ENCODE measurements at regions not wholly inside any gene's neighbourhood (a gene's known extent, or its start where the extent isn't known, plus 50 kb on each side); places are given as distances from the start of the nearest gene placed in this dataset.
A peak's percentile ranks its signal among the peaks of the same experiment; 100 is the strongest.

DNA sequence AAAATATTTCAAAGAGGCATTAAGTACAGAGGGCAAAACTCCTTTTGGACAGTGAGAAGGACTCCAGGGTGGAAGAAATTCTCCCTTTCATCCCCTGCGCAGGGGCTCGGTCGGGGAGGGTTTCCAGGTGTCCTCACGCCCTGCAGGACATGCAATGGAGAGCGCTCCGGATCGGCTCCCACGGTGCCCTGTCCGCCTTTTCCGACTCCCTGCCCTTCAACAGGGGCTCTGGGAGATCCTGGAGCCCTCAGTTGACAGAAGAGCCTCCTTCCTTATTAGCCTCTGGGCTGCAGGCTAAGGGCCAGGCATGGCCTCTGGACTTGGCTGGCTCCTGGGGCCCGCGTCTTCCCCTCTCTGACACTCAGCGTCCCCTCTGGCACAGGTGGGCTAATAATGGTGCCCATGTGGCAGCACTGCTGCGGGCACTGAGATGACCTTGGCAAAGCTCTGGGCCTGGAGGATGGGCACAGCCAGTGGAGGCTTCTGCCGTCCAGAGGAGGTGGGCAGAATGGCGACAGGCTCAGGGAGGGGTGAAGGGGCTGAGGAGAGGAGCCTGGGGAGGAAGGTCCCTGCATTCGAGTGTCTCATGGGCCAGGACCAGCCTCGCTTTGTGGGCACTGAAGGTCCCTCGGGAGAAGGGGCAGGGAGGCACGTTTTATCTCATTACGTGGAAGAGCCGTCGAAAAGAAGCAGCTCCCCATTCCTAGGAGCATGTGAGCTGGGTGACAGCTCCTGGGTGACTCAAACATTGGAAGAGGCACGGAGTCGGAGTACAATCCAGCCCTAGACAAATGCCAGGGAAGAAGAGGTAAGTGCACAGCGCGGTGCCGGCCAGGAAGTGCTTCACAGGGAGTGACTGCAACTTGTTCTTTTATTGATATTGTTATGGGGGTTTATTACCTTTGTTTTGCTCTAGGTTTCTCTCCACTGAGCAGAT lies 161.7 kb downstream of the IRF8 start:
- Mint-ChIP-seq H3K27ac (no peak overlapping the region), H3K36me3 (ENCODE audit: low read depth) (no peaks in the 10 kb centered on the region), H3K4me1 (no peaks in the 10 kb centered on the region), H3K27me3 (ENCODE audit: insufficient read depth) (peaks cover 29% of the 10 kb centered on the region), H3K9me3 (no peaks in the 10 kb centered on the region), H3K4me3 (no peak overlapping the region)
- H3K4me3 ChIP-seq (ENCODE audit: low read length), result no peak overlapping the region
- 90 to 92% methylated on average over 23 to 28 of the region's 28 CpGs for WGBS, 2 experiments (ENCODE audit: insufficient coverage in 1 of 2, insufficient read length in 1 of 2)
- no peaks in the 10 kb centered on the region for H3K36me3 ChIP-seq (ENCODE audit: control insufficient read depth, insufficient read depth, low read length)
- no peak overlapping the region for H3K9ac ChIP-seq (ENCODE audit: extremely low read depth, low read length, poor library complexity, severe bottlenecking)
- TF ChIP-seq, protein P1, sequence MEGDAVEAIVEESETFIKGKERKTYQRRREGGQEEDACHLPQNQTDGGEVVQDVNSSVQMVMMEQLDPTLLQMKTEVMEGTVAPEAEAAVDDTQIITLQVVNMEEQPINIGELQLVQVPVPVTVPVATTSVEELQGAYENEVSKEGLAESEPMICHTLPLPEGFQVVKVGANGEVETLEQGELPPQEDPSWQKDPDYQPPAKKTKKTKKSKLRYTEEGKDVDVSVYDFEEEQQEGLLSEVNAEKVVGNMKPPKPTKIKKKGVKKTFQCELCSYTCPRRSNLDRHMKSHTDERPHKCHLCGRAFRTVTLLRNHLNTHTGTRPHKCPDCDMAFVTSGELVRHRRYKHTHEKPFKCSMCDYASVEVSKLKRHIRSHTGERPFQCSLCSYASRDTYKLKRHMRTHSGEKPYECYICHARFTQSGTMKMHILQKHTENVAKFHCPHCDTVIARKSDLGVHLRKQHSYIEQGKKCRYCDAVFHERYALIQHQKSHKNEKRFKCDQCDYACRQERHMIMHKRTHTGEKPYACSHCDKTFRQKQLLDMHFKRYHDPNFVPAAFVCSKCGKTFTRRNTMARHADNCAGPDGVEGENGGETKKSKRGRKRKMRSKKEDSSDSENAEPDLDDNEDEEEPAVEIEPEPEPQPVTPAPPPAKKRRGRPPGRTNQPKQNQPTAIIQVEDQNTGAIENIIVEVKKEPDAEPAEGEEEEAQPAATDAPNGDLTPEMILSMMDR (conservative IDR thresholded peaks at IDR 0.05), result no peak
- no peaks in the 10 kb centered on the region for H3K9me3 ChIP-seq (ENCODE audit: control insufficient read depth, low read length)
- DNase-seq, result peak; percentile 32
- no peaks in the 10 kb centered on the region for H3K4me1 ChIP-seq (ENCODE audit: control insufficient read depth, insufficient read depth, low read length)
- no peak overlapping the region for H3K27ac ChIP-seq (ENCODE audit: low read depth, low read length)
- H3K27me3 ChIP-seq (ENCODE audit: control insufficient read depth, insufficient read depth, low read length, poor library complexity, severe bottlenecking), result no peaks in the 10 kb centered on the region

DNA sequence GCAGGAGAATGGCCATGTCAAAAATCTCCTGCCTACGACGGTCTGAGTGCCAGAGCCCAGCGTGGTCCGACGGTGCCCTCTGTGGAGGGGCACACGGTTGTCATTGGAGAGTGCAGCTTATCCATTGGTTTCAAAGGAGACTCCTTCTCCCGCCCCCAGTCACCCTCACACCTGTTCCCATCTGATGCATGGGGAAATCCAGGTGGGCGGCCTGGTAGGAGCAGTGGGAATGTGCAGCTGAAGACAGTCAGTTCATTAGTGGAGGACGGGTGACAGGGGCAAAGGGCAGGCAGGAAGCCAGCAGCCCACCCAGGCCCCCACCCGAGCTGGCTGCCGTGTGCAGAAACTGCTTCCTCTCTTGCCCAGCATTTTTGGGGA lies 162.3 kb downstream of the IRF8 start:
- Mint-ChIP-seq H3K27me3 (ENCODE audit: insufficient read depth) (peaks cover 29% of the 10 kb centered on the region), H3K4me3 (no peak overlapping the region), H3K4me1 (no peaks in the 10 kb centered on the region), H3K36me3 (ENCODE audit: low read depth) (no peaks in the 10 kb centered on the region), H3K9me3 (no peaks in the 10 kb centered on the region), H3K27ac (no peak overlapping the region)
- H3K27me3 ChIP-seq (ENCODE audit: control insufficient read depth, insufficient read depth, low read length, poor library complexity, severe bottlenecking), result no peaks in the 10 kb centered on the region
- DNase-seq, result no peak
- H3K4me1 ChIP-seq (ENCODE audit: control insufficient read depth, insufficient read depth, low read length), result no peaks in the 10 kb centered on the region
- no peak overlapping the region for H3K9ac ChIP-seq (ENCODE audit: extremely low read depth, low read length, poor library complexity, severe bottlenecking)
- TF ChIP-seq, protein P1 (conservative IDR thresholded peaks at IDR 0.05), result no peak
- H3K36me3 ChIP-seq (ENCODE audit: control insufficient read depth, insufficient read depth, low read length), result no peaks in the 10 kb centered on the region
- no peaks in the 10 kb centered on the region for H3K9me3 ChIP-seq (ENCODE audit: control insufficient read depth, low read length)
- 82 to 87% methylated on average over 4 to 11 of the region's 11 CpGs for WGBS, 2 experiments (ENCODE audit: insufficient coverage in 1 of 2, insufficient read length in 1 of 2)
- no peak overlapping the region for H3K27ac ChIP-seq (ENCODE audit: low read depth, low read length)
- no peak overlapping the region for H3K4me3 ChIP-seq (ENCODE audit: low read length)

DNA sequence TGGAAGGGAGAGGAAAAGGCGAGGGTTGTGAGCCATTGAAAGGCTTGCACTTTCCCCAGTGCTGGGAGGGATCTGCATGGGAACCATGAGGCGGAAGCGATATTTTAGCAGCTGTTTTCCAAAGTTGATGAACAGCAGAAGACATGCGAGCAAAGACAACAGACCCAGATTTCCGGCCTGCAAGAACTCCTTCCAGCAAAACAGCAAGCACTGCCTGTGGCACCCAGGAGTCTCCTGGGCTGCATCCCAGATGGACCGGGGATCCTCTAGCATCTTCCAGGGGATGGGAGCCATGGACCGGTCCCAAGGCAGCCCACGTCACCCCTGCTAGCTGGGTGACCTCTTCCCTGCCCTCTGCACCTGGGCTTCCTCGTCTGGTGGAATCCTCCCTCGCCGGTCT lies 162.8 kb downstream of the IRF8 start:
- WGBS, 2 experiments (ENCODE audit: insufficient coverage in 1 of 2, insufficient read length in 1 of 2), result 87 to 88% methylated on average over 7 to 11 of the region's 11 CpGs
- Histone ChIP-seq H3K27me3 (ENCODE audit: control insufficient read depth, insufficient read depth, low read length, poor library complexity, severe bottlenecking) (no peaks in the 10 kb centered on the region), H3K27ac (ENCODE audit: low read depth, low read length) (no peak overlapping the region), H3K9ac (ENCODE audit: extremely low read depth, low read length, poor library complexity, severe bottlenecking) (no peak overlapping the region), H3K4me3 (ENCODE audit: low read length) (no peak overlapping the region), H3K4me1 (ENCODE audit: control insufficient read depth, insufficient read depth, low read length) (no peaks in the 10 kb centered on the region), H3K36me3 (ENCODE audit: control insufficient read depth, insufficient read depth, low read length) (no peaks in the 10 kb centered on the region), H3K9me3 (ENCODE audit: control insufficient read depth, low read length) (no peaks in the 10 kb centered on the region)
- no peaks in the 10 kb centered on the region for H3K4me1 Mint-ChIP-seq
- peaks cover 29% of the 10 kb centered on the region for H3K27me3 Mint-ChIP-seq (ENCODE audit: insufficient read depth)
- H3K4me3 Mint-ChIP-seq, result no peak overlapping the region
- no peaks in the 10 kb centered on the region for H3K36me3 Mint-ChIP-seq (ENCODE audit: low read depth)
- H3K9me3 Mint-ChIP-seq, result no peaks in the 10 kb centered on the region
- no peak overlapping the region for H3K27ac Mint-ChIP-seq
- DNase-seq, result peak; percentile 28
- TF ChIP-seq, protein P1 (conservative IDR thresholded peaks at IDR 0.05), result no peak

All from endodermal cell (in vitro differentiated cells).